ENCODE measurements at regions not wholly inside any gene's neighbourhood (a gene's known extent, or its start where the extent isn't known, plus 50 kb on each side); places are given as distances from the start of the nearest gene placed in this dataset.

GRCh38 chr20:39282619-39283092 is 320.5 kb downstream of the DHX35 start:
- Histone ChIP-seq H3K27me3 (ENCODE audit: insufficient read depth, low read length) (no peaks in the 10 kb centered on the region), H3K4me3 (ENCODE audit: low read depth, low read length) (no peak overlapping the region), H3K27ac (ENCODE audit: low read depth, low read length) (no peak overlapping the region), H2AFZ (ENCODE audit: low read length, unreplicated experiment) (no peak overlapping the region), H3K79me2 (ENCODE audit: control insufficient read depth, insufficient read depth, low read length, unreplicated experiment) (no peaks in the 10 kb centered on the region), H3K36me3 (ENCODE audit: insufficient read depth, low read length) (no peaks in the 10 kb centered on the region), H3K4me1 (ENCODE audit: control insufficient read depth, insufficient read depth, low read length, unreplicated experiment) (no peaks in the 10 kb centered on the region)

- no peaks in the 10 kb centered on the region for H3K4me1 ChIP-seq (ENCODE audit: control insufficient read depth, insufficient read depth, low read length, unreplicated experiment)
- no peak overlapping the region for H3K4me3 ChIP-seq (ENCODE audit: low read depth, low read length)
- no peaks in the 10 kb centered on the region for H3K36me3 ChIP-seq (ENCODE audit: insufficient read depth, low read length)
- H3K27me3 ChIP-seq (ENCODE audit: insufficient read depth, low read length): no peaks in the 10 kb centered on the region
- no peak overlapping the region for H3K27ac ChIP-seq (ENCODE audit: low read depth, low read length)
- no peaks in the 10 kb centered on the region for H3K79me2 ChIP-seq (ENCODE audit: control insufficient read depth, insufficient read depth, low read length, unreplicated experiment)
- H2AFZ ChIP-seq (ENCODE audit: low read length, unreplicated experiment): no peak overlapping the region
Measured at GRCh38 chr20:39280875-39281274, 318.7 kb downstream of the DHX35 start.

- Histone ChIP-seq H3K27ac (ENCODE audit: low read depth, low read length) (no peak overlapping the region), H2AFZ (ENCODE audit: low read length, unreplicated experiment) (no peak overlapping the region), H3K27me3 (ENCODE audit: insufficient read depth, low read length) (no peaks in the 10 kb centered on the region), H3K4me3 (ENCODE audit: low read depth, low read length) (no peak overlapping the region), H3K4me1 (ENCODE audit: control insufficient read depth, insufficient read depth, low read length, unreplicated experiment) (no peaks in the 10 kb centered on the region), H3K36me3 (ENCODE audit: insufficient read depth, low read length) (no peaks in the 10 kb centered on the region), H3K79me2 (ENCODE audit: control insufficient read depth, insufficient read depth, low read length, unreplicated experiment) (no peaks in the 10 kb centered on the region)
Measured at GRCh38 chr20:39278230-39278788, 316.2 kb downstream of the DHX35 start.

- no peaks in the 10 kb centered on the region for H3K36me3 ChIP-seq (ENCODE audit: insufficient read depth, low read length)
- H3K27me3 ChIP-seq (ENCODE audit: insufficient read depth, low read length): no peaks in the 10 kb centered on the region; the same call in 1 of the 2 replicates
- no peaks in the 10 kb centered on the region for H3K4me1 ChIP-seq (ENCODE audit: control insufficient read depth, insufficient read depth, low read length, unreplicated experiment)
- H3K27ac ChIP-seq (ENCODE audit: low read depth, low read length): no peak overlapping the region
- no peak overlapping the region for H2AFZ ChIP-seq (ENCODE audit: low read length, unreplicated experiment)
- H3K4me3 ChIP-seq (ENCODE audit: low read depth, low read length): no peak overlapping the region
- H3K79me2 ChIP-seq (ENCODE audit: control insufficient read depth, insufficient read depth, low read length, unreplicated experiment): no peaks in the 10 kb centered on the region
Measured at GRCh38 chr20:39277185-39277584, 315.0 kb downstream of the DHX35 start.

GRCh38 chr20:39270837-39271604 is 308.9 kb downstream of the DHX35 start:
- Histone ChIP-seq H3K27ac (ENCODE audit: low read depth, low read length) (no peak overlapping the region), H3K27me3 (ENCODE audit: insufficient read depth, low read length) (no peaks in the 10 kb centered on the region; the same call in 1 of the 2 replicates), H2AFZ (ENCODE audit: low read length, unreplicated experiment) (no peak overlapping the region), H3K36me3 (ENCODE audit: insufficient read depth, low read length) (no peaks in the 10 kb centered on the region), H3K4me3 (ENCODE audit: low read depth, low read length) (no peak overlapping the region), H3K79me2 (ENCODE audit: control insufficient read depth, insufficient read depth, low read length, unreplicated experiment) (no peaks in the 10 kb centered on the region), H3K4me1 (ENCODE audit: control insufficient read depth, insufficient read depth, low read length, unreplicated experiment) (no peaks in the 10 kb centered on the region)

- Histone ChIP-seq H3K4me3 (ENCODE audit: low read depth, low read length) (no peak overlapping the region), H3K27me3 (ENCODE audit: insufficient read depth, low read length) (no peaks in the 10 kb centered on the region; the same call in 1 of the 2 replicates), H3K27ac (ENCODE audit: low read depth, low read length) (no peak overlapping the region), H3K4me1 (ENCODE audit: control insufficient read depth, insufficient read depth, low read length, unreplicated experiment) (no peaks in the 10 kb centered on the region), H3K36me3 (ENCODE audit: insufficient read depth, low read length) (no peaks in the 10 kb centered on the region), H2AFZ (ENCODE audit: low read length, unreplicated experiment) (no peak overlapping the region), H3K79me2 (ENCODE audit: control insufficient read depth, insufficient read depth, low read length, unreplicated experiment) (no peaks in the 10 kb centered on the region)
Measured at GRCh38 chr20:39269493-39270217, 307.5 kb downstream of the DHX35 start.

- Histone ChIP-seq H3K27ac (ENCODE audit: low read depth, low read length) (no peak overlapping the region), H3K27me3 (ENCODE audit: insufficient read depth, low read length) (no peaks in the 10 kb centered on the region; the same call in 1 of the 2 replicates), H3K36me3 (ENCODE audit: insufficient read depth, low read length) (no peaks in the 10 kb centered on the region), H3K4me1 (ENCODE audit: control insufficient read depth, insufficient read depth, low read length, unreplicated experiment) (no peaks in the 10 kb centered on the region), H2AFZ (ENCODE audit: low read length, unreplicated experiment) (no peak overlapping the region), H3K79me2 (ENCODE audit: control insufficient read depth, insufficient read depth, low read length, unreplicated experiment) (no peaks in the 10 kb centered on the region), H3K4me3 (ENCODE audit: low read depth, low read length) (no peak overlapping the region)
Measured at GRCh38 chr20:39268981-39269461, 306.9 kb downstream of the DHX35 start.

- no peaks in the 10 kb centered on the region for H3K4me1 ChIP-seq (ENCODE audit: control insufficient read depth, insufficient read depth, low read length, unreplicated experiment)
- H3K79me2 ChIP-seq (ENCODE audit: control insufficient read depth, insufficient read depth, low read length, unreplicated experiment): no peaks in the 10 kb centered on the region
- H3K36me3 ChIP-seq (ENCODE audit: insufficient read depth, low read length): no peaks in the 10 kb centered on the region
- no peak overlapping the region for H2AFZ ChIP-seq (ENCODE audit: low read length, unreplicated experiment)
- no peak overlapping the region for H3K27ac ChIP-seq (ENCODE audit: low read depth, low read length)
- H3K27me3 ChIP-seq (ENCODE audit: insufficient read depth, low read length): no peaks in the 10 kb centered on the region; the same call in 1 of the 2 replicates
- H3K4me3 ChIP-seq (ENCODE audit: low read depth, low read length): no peak overlapping the region
Measured at GRCh38 chr20:39268491-39268951, 306.4 kb downstream of the DHX35 start.

GRCh38 chr20:39266989-39267388 is 304.8 kb downstream of the DHX35 start:
- H3K79me2 ChIP-seq (ENCODE audit: control insufficient read depth, insufficient read depth, low read length, unreplicated experiment): no peaks in the 10 kb centered on the region
- H3K4me1 ChIP-seq (ENCODE audit: control insufficient read depth, insufficient read depth, low read length, unreplicated experiment): no peaks in the 10 kb centered on the region
- H3K36me3 ChIP-seq (ENCODE audit: insufficient read depth, low read length): no peaks in the 10 kb centered on the region
- H3K27me3 ChIP-seq (ENCODE audit: insufficient read depth, low read length): no peaks in the 10 kb centered on the region
- H3K27ac ChIP-seq (ENCODE audit: low read depth, low read length): no peak overlapping the region
- H2AFZ ChIP-seq (ENCODE audit: low read length, unreplicated experiment): no peak overlapping the region
- H3K4me3 ChIP-seq (ENCODE audit: low read depth, low read length): no peak overlapping the region

GRCh38 chr20:39264506-39265172 is 302.5 kb downstream of the DHX35 start:
- Histone ChIP-seq H3K36me3 (ENCODE audit: insufficient read depth, low read length) (no peaks in the 10 kb centered on the region), H3K4me3 (ENCODE audit: low read depth, low read length) (no peak overlapping the region), H3K79me2 (ENCODE audit: control insufficient read depth, insufficient read depth, low read length, unreplicated experiment) (no peaks in the 10 kb centered on the region), H3K27me3 (ENCODE audit: insufficient read depth, low read length) (no peaks in the 10 kb centered on the region), H3K27ac (ENCODE audit: low read depth, low read length) (no peak overlapping the region), H2AFZ (ENCODE audit: low read length, unreplicated experiment) (no peak overlapping the region), H3K4me1 (ENCODE audit: control insufficient read depth, insufficient read depth, low read length, unreplicated experiment) (no peaks in the 10 kb centered on the region)
